HG02588 (cell line): ENCODE measurements at regions not wholly inside any gene's neighbourhood (a gene's known extent, or its start where the extent isn't known, plus 50 kb on each side); places are given as distances from the start of the nearest gene placed in this dataset.

Experiments used
- ATAC-seq: cut with Tn5 transposase; IDR thresholded peaks from one replicate; pipeline ENCODE4 v1.9.1; 2021; ENCODE audit warnings: mild to moderate bottlenecking, moderate library complexity; ENCODE audit not compliant: unreplicated experiment

GRCh38 chr9:86545090-86545489 is 190.9 kb upstream of the TUT7 start:
- ATAC-seq, result no peak

DNA sequence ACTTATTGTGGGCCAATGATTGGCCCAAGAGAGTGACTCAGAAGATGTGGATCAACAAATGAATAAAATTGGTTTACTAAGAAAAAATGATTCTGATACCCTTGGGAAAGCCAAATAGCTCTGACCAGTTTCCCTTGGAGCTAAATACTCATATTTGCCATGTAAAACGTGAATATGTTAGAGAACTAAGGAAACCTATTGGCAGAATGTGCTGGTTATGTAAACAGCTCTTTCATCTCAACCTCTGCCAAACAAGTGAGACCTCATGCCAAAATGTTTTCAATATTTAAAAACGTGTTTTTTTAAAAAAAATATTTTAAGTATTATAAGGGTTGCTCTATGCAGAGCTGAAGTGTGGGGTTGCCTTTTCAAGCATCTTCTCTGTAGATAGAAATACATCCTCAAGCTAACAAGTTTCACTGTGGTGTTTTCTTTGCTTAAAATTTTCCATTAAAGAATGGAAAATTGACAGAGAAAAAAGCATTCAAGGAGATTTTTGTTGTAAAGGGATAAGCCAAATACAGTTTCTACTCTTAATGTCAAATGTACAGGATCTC is 186.9 kb upstream of the TUT7 start:
- ATAC-seq, result no peak

- ATAC-seq, result no peak
Observed at GRCh38 chr9:86535406-86535915, 181.3 kb upstream of the TUT7 start.

GRCh38 chr9:86534572-86535258 is 180.5 kb upstream of the TUT7 start:
- no peak for ATAC-seq

DNA sequence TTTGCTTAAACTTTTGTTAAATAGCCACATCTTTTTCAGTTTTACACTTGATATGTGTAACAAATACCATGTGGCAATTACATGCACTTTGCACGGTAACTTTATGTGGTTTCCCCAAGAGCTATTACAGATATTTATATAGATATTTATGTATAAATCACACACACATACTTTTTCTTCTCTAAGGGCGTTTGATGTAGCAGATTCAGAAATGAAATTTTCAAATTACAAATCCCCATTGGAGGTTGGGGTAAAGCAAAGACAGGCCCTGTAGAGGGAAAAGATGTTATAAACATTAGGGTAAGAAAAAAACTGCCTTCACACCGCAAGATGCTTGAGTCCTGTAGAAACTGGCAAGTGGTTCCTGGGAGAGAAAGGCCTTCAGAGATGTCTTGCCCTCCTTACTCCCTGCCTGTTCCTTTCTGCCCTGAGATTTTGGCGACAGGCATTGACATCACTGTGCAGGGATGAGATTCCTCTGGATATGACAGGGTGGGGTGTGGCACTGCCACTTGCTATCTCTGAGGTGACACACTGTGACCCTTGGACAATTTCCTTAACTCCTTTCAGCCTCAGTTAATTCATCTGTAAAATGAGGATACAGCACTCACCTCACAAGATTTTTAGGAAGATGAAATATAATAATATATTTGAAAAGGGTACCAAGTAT is 177.9 kb upstream of the TUT7 start:
- ATAC-seq, result no peak

- no peak for ATAC-seq
Observed at GRCh38 chr9:86531273-86531970, 177.2 kb upstream of the TUT7 start.

DNA sequence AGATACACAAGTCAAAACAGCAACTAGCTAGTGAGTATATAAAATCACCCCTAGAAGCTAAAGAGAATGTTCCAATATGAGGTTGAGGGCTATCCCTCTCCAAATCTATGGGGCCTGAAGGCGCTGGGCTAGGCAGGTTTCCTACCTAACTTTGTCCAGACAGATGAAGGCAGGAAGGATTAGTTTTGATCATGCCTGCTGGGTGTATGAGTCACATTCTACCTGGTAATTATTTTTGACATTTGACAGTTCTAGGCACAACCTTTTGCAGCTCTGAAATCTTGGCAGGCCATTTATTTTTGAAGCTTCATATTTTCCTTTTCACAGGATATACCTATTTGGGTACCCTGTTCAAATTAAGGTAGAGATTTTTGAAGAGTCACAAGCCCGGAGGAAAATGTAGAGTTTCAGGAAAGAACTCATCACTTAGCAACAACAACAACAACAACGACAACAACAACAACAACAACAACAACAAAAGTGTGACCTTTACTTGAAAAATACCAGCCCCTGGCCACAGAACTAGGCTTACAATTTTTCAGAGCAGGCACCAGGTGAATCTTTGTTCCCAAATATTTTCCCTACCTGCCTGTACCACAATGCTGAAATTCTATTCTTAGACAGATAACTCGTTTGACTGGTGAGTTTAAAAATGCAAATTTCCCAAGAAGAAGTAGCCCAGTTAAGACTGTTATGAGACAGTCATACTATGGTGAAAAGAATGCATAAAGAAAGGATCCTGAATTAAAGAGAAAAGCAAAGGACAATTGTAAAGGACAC is 175.5 kb upstream of the TUT7 start:
- ATAC-seq, result no peak

DNA sequence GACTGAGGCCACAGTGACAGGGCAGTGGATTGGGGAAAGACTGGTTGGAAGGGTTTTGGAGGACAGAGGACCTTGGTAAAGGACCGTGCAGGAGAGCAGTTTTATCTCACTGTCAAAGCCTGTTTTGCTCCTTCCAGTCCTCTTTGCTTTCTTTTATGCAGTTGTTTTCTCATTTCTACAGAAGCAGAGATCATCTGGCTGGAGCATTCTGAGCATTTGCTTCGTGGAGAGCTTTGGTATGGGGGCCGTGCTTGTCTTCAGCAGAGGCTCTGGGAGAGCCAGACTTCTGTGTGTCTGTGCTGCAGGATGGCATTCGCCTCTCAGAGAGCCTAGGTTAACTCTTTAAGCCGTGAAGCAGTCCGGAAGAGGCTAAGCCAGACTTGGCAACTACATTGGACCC is 171.8 kb upstream of the TUT7 start:
- ATAC-seq, result no peak

- no peak for ATAC-seq
Observed at GRCh38 chr9:86525182-86525581, 171.0 kb upstream of the TUT7 start.

- no peak for ATAC-seq
Observed at GRCh38 chr9:86521977-86522376, 167.8 kb upstream of the TUT7 start.

GRCh38 chr9:86521322-86521721 is 167.1 kb upstream of the TUT7 start:
- ATAC-seq, result no peak

GRCh38 chr9:86519066-86519615 is 164.9 kb upstream of the TUT7 start:
- no peak for ATAC-seq

DNA sequence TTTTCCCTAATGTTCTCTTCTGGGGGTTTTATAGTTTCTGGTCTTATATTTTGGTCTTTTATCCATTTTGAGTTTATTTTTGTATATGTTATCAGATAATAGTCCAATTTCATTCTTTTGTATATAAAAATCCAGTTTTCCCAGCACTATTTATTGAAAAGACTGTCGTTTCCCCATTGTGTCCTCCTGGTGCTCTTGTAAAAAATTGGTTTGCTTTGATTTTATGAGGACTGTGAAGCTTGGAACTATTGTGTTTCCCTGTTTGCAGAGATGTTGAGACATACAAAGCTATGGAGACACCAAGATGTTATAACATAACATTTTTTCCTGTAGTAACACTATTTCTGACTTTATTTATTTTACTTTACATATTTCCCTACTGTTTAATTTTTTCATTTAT is 163.3 kb upstream of the TUT7 start:
- no peak for ATAC-seq

DNA sequence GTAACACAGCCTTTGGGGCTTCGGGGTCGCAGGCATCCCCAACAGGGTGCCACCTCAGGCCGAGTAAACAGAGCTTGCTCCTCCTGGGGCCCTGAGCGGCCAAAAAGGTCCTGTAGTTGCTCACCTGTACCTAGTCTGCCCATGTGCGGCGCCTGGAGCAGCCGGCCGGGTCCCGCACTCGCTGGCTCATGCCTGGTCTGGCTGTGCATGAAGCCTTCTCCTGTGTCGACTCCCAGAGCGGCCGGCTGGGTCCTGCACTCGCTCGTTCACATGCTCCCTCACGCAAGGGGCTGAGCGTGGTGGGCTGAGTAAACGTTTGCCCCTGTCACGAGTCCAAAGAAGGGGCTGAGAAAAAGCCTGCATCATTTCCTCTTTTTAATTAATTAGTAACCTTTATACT is 162.4 kb upstream of the TUT7 start:
- no peak for ATAC-seq

- no peak for ATAC-seq
Observed at GRCh38 chr9:86515221-86515620, 161.0 kb upstream of the TUT7 start.

GRCh38 chr9:86513429-86513828 is 159.2 kb upstream of the TUT7 start:
- no peak for ATAC-seq

- ATAC-seq, result no peak
Observed at GRCh38 chr9:86512929-86513328, 158.7 kb upstream of the TUT7 start.

DNA sequence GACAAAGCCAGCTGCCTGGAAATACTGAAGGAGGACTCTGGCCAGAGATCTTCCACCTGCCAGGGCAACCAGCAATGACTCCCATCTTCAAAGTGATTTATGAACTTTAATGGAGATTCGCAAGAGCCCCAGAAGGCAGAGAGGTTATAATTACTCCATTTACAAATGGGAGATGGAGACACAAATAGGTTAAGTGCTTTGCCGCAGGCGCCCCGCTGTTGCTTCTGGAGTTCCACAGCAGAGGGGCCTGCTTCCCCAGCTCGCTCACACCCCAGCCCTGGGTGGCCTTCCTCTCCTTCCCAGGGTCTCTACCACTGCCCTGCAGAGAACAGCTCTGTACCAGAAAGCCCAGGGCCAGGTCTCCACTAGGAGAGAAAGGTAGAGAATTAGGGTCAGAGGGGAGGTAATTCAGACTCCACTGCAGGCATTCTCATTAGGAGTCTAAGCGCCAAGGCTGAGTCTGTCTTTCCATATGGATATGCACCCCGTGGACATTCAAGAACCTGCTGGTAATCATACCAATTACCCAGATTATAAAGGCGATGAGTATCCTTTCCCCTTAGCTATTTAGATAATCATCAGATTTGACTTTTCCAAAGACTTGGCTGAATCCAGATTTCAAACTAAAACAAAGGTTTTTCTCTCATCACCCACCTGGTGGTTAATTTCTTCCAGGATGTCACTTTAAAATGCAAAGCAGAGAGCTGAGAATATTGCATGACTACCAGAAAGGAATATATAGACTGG is 157.6 kb upstream of the TUT7 start:
- no peak for ATAC-seq

- peak; percentile 88 for ATAC-seq
Observed at GRCh38 chr9:86508208-86508903, 154.1 kb upstream of the TUT7 start.
